ENCODE measurements at regions not wholly inside any gene's neighbourhood (a gene's known extent, or its start where the extent isn't known, plus 50 kb on each side); places are given as distances from the start of the nearest gene placed in this dataset.
"Not testable (repeated sequence)": the region's sequence is repeated elsewhere in the genome, so short reads cannot be mapped to it uniquely, and the experiment has no call there.

- H3K36me3 ChIP-seq (ENCODE audit: control insufficient read depth in 2 of 2, extremely low read depth in 1 of 2, insufficient read depth in 1 of 2, low read length in 1 of 2); DNase-seq; H3K27me3 Mint-ChIP-seq; H3K4me3 ChIP-seq (ENCODE audit: control insufficient read depth in 1 of 2, extremely low read depth in 1 of 2, low read length in 1 of 2); H3K4me1 ChIP-seq (ENCODE audit: control insufficient read depth in 1 of 2, extremely low read depth in 1 of 2, insufficient read depth in 2 of 2, low read length in 2 of 2); CTCF ChIA-PET; H3K4me3 Mint-ChIP-seq; ATAC-seq (replicated peaks in 1 of 4); H3K27ac Mint-ChIP-seq; H3K36me3 Mint-ChIP-seq; H3K9me3 ChIP-seq; H3K27me3 ChIP-seq (replicated peaks in 1 of 2; ENCODE audit: control insufficient read depth in 2 of 2, extremely low read depth in 1 of 2, insufficient read depth in 2 of 2, low read length in 1 of 2); H3K27ac ChIP-seq (ENCODE audit: low read length); H3K4me1 Mint-ChIP-seq: not testable (repeated sequence)
- POLR2A ChIA-PET = interaction anchor here in 1 of 2 donors (0.5 kb wide), 1 partner anchor 30 kb away, joined by 3 read pairs; no protein-coding TSS in a partner anchor
- H3K9me3 Mint-ChIP-seq = peaks cover 3 to 11% (median 4%) of the 10 kb centered on the region in 3 donors
- 91% methylated on average over 13 of the region's 18 CpGs for WGBS (ENCODE audit: insufficient coverage)
Observed at GRCh38 chr11:106531648-106532047, 454.2 kb downstream of the AASDHPPT start.

- Mint-ChIP-seq H3K4me1 (no peaks in the 10 kb centered on the region), H3K27ac (no peak overlapping the region), H3K27me3 (no peaks in the 10 kb centered on the region), H3K9me3 (peaks cover 0 to 11% (median 2%) of the 10 kb centered on the region in 3 donors), H3K36me3 (no peaks in the 10 kb centered on the region), H3K4me3 (no peak overlapping the region)
- no peak overlapping the region for H3K4me3 ChIP-seq (ENCODE audit: control insufficient read depth in 1 of 2, extremely low read depth in 1 of 2, low read length in 1 of 2)
- no peaks in the 10 kb centered on the region for H3K27me3 ChIP-seq (replicated peaks in 1 of 2; ENCODE audit: control insufficient read depth in 2 of 2, extremely low read depth in 1 of 2, insufficient read depth in 2 of 2, low read length in 1 of 2)
- DNase-seq = no peak
- H3K36me3 ChIP-seq (ENCODE audit: control insufficient read depth in 2 of 2, extremely low read depth in 1 of 2, insufficient read depth in 1 of 2, low read length in 1 of 2) = no peaks in the 10 kb centered on the region
- ChIA-PET CTCF (no interaction called here), POLR2A (no interaction called here)
- H3K27ac ChIP-seq (ENCODE audit: low read length) = no peak overlapping the region
- H3K9me3 ChIP-seq = no peaks in the 10 kb centered on the region
- no peak for ATAC-seq (replicated peaks in 1 of 4)
- no peaks in the 10 kb centered on the region for H3K4me1 ChIP-seq (ENCODE audit: control insufficient read depth in 1 of 2, extremely low read depth in 1 of 2, insufficient read depth in 2 of 2, low read length in 2 of 2)
- no CpG with 5 or more reads among the region's 2 CpGs for WGBS (ENCODE audit: insufficient coverage)
Observed at GRCh38 chr11:106533046-106533445, 455.6 kb downstream of the AASDHPPT start.

GRCh38 chr11:106540001-106540400, 462.5 kb downstream of the AASDHPPT start:
- no peaks in the 10 kb centered on the region for H3K27me3 Mint-ChIP-seq
- CTCF ChIA-PET = no interaction called here
- POLR2A ChIA-PET = no interaction called here
- no peak overlapping the region for H3K4me3 Mint-ChIP-seq
- peaks cover 0 to 12% (median 5%) of the 10 kb centered on the region in 3 donors for H3K9me3 Mint-ChIP-seq
- Histone ChIP-seq H3K27ac (ENCODE audit: low read length) (no peak overlapping the region), H3K27me3 (replicated peaks in 1 of 2; ENCODE audit: control insufficient read depth in 2 of 2, extremely low read depth in 1 of 2, insufficient read depth in 2 of 2, low read length in 1 of 2) (no peaks in the 10 kb centered on the region), H3K9me3 (peaks cover 3% of the 10 kb centered on the region), H3K4me1 (ENCODE audit: control insufficient read depth in 1 of 2, extremely low read depth in 1 of 2, insufficient read depth in 2 of 2, low read length in 2 of 2) (no peaks in the 10 kb centered on the region), H3K36me3 (ENCODE audit: control insufficient read depth in 2 of 2, extremely low read depth in 1 of 2, insufficient read depth in 1 of 2, low read length in 1 of 2) (no peaks in the 10 kb centered on the region), H3K4me3 (ENCODE audit: control insufficient read depth in 1 of 2, extremely low read depth in 1 of 2, low read length in 1 of 2) (no peak overlapping the region)
- no peaks in the 10 kb centered on the region for H3K4me1 Mint-ChIP-seq
- 59% methylated on average over 3 of the region's 5 CpGs for WGBS (ENCODE audit: insufficient coverage)
- DNase-seq (no peak), ATAC-seq (replicated peaks in 1 of 4) (no peak)
- H3K36me3 Mint-ChIP-seq = no peaks in the 10 kb centered on the region
- H3K27ac Mint-ChIP-seq = no peak overlapping the region

GRCh38 chr11:106548406-106548805, 469.9 kb downstream of the GUCY1A2 start:
- Histone ChIP-seq H3K27ac (ENCODE audit: low read length) (no peak overlapping the region), H3K4me1 (ENCODE audit: control insufficient read depth in 1 of 2, extremely low read depth in 1 of 2, insufficient read depth in 2 of 2, low read length in 2 of 2) (no peaks in the 10 kb centered on the region), H3K27me3 (replicated peaks in 1 of 2; ENCODE audit: control insufficient read depth in 2 of 2, extremely low read depth in 1 of 2, insufficient read depth in 2 of 2, low read length in 1 of 2) (no peaks in the 10 kb centered on the region), H3K9me3 (peaks cover 2% of the 10 kb centered on the region), H3K4me3 (ENCODE audit: control insufficient read depth in 1 of 2, extremely low read depth in 1 of 2, low read length in 1 of 2) (no peak overlapping the region), H3K36me3 (ENCODE audit: control insufficient read depth in 2 of 2, extremely low read depth in 1 of 2, insufficient read depth in 1 of 2, low read length in 1 of 2) (no peaks in the 10 kb centered on the region)
- Mint-ChIP-seq H3K27ac (no peak overlapping the region), H3K4me1 (no peaks in the 10 kb centered on the region), H3K27me3 (no peaks in the 10 kb centered on the region), H3K4me3 (no peak overlapping the region), H3K9me3 (peaks cover 3 to 8% (median 5%) of the 10 kb centered on the region in 3 donors), H3K36me3 (no peaks in the 10 kb centered on the region)
- ChIA-PET CTCF (no interaction called here), POLR2A (interaction anchor here in 1 of 2 donors (0.6 kb wide), 1 partner anchor 141 kb away, joined by 3 read pairs; no protein-coding TSS in a partner anchor)
- ATAC-seq (replicated peaks in 1 of 4) (no peak), DNase-seq (no peak)
- WGBS (ENCODE audit: insufficient coverage) = no CpG with 5 or more reads among the region's 2 CpGs

GRCh38 chr11:106551744-106552673, 466.3 kb downstream of the GUCY1A2 start:
- H3K36me3 ChIP-seq (ENCODE audit: control insufficient read depth in 2 of 2, extremely low read depth in 1 of 2, insufficient read depth in 1 of 2, low read length in 1 of 2) = no peaks in the 10 kb centered on the region
- H3K36me3 Mint-ChIP-seq = no peaks in the 10 kb centered on the region
- no peaks in the 10 kb centered on the region for H3K4me1 Mint-ChIP-seq
- H3K4me3 ChIP-seq (ENCODE audit: control insufficient read depth in 1 of 2, extremely low read depth in 1 of 2, low read length in 1 of 2) = no peak overlapping the region
- H3K4me1 ChIP-seq (ENCODE audit: control insufficient read depth in 1 of 2, extremely low read depth in 1 of 2, insufficient read depth in 2 of 2, low read length in 2 of 2) = no peaks in the 10 kb centered on the region
- peaks cover 3 to 14% (median 7%) of the 10 kb centered on the region in 3 donors for H3K9me3 Mint-ChIP-seq
- DNase-seq (no peak), ATAC-seq (replicated peaks in 1 of 4) (no peak)
- H3K27ac Mint-ChIP-seq = no peak overlapping the region
- no peak overlapping the region for H3K27ac ChIP-seq (ENCODE audit: low read length)
- 67% methylated on average over 10 of the region's 13 CpGs for WGBS (ENCODE audit: insufficient coverage)
- no peaks in the 10 kb centered on the region for H3K9me3 ChIP-seq
- H3K4me3 Mint-ChIP-seq = no peak overlapping the region
- H3K27me3 Mint-ChIP-seq = no peaks in the 10 kb centered on the region
- POLR2A ChIA-PET = no interaction called here
- no peaks in the 10 kb centered on the region for H3K27me3 ChIP-seq (replicated peaks in 1 of 2; ENCODE audit: control insufficient read depth in 2 of 2, extremely low read depth in 1 of 2, insufficient read depth in 2 of 2, low read length in 1 of 2)
- CTCF ChIA-PET = interaction anchor here in 1 of 2 donors (0.5 kb wide), 1 partner anchor 233 kb away, joined by 5 read pairs; no protein-coding TSS in a partner anchor

DNA sequence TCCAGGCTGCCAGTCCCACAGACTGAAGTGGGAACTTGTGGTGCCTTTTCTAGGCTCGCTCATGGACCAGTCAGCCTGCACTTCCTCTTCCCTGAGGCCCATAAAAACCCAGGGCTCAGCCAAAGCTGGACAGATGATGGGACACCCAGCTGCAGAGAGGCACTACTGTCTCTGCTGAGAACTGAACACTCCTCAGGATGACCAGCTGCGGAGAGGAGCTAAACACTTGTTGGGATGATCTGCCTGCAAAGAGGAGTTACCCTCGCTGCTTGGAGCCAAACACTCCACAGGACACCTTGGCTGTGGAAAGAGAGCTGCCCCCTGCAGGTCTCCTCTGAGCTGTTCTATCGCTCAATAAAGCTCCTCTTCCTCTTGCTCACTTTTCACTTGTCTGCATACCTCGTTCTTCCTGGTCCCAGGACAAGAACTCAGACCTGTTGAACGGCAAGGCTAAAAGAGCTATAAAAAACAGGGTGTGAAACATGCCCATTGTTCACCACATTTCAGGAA, 465.5 kb downstream of the GUCY1A2 start:
- H3K27me3 ChIP-seq (replicated peaks in 1 of 2; ENCODE audit: control insufficient read depth in 2 of 2, extremely low read depth in 1 of 2, insufficient read depth in 2 of 2, low read length in 1 of 2) = no peaks in the 10 kb centered on the region
- POLR2A ChIA-PET = no interaction called here
- peaks cover 3 to 14% (median 7%) of the 10 kb centered on the region in 3 donors for H3K9me3 Mint-ChIP-seq
- no peaks in the 10 kb centered on the region for H3K36me3 Mint-ChIP-seq
- no peaks in the 10 kb centered on the region for H3K36me3 ChIP-seq (ENCODE audit: control insufficient read depth in 2 of 2, extremely low read depth in 1 of 2, insufficient read depth in 1 of 2, low read length in 1 of 2)
- H3K9me3 ChIP-seq = no peaks in the 10 kb centered on the region
- no peak for ATAC-seq (replicated peaks in 1 of 4)
- H3K27ac ChIP-seq (ENCODE audit: low read length) = no peak overlapping the region
- H3K4me1 Mint-ChIP-seq = no peaks in the 10 kb centered on the region
- no peaks in the 10 kb centered on the region for H3K27me3 Mint-ChIP-seq
- DNase-seq = no peak
- H3K27ac Mint-ChIP-seq = no peak overlapping the region
- no peak overlapping the region for H3K4me3 Mint-ChIP-seq
- WGBS (ENCODE audit: insufficient coverage) = 88% methylated on average over 3 of the region's 6 CpGs
- CTCF ChIA-PET = interaction anchor here in 1 of 2 donors (0.5 to 0.8 kb wide), 2 partner anchors 12 to 234 kb away, joined by 3 to 5 read pairs; no protein-coding TSS in a partner anchor
- no peak overlapping the region for H3K4me3 ChIP-seq (ENCODE audit: control insufficient read depth in 1 of 2, extremely low read depth in 1 of 2, low read length in 1 of 2)
- no peaks in the 10 kb centered on the region for H3K4me1 ChIP-seq (ENCODE audit: control insufficient read depth in 1 of 2, extremely low read depth in 1 of 2, insufficient read depth in 2 of 2, low read length in 2 of 2)

Data from T-cell (primary cell).